B cell (primary cell): ENCODE measurements at regions not wholly inside any gene's neighbourhood (a gene's known extent, or its start where the extent isn't known, plus 50 kb on each side); places are given as distances from the start of the nearest gene placed in this dataset.

Source experiments
- CTCF ChIP-seq: fragments of 200-600 bp; IDR thresholded peaks from one replicate; pipeline ENCODE4 v1.8.0; 2022; ENCODE audit warnings: antibody characterized with exemption, mild to moderate bottlenecking
- EZH2 ChIP-seq: IDR thresholded peaks from 2 replicates; pipeline ENCODE4 v1.6.1; 2012; ENCODE audit warnings: borderline replicate concordance, low read depth, mild to moderate bottlenecking, moderate library complexity, low read length; ENCODE audit not compliant: insufficient read depth, poor library complexity, severe bottlenecking

DNA sequence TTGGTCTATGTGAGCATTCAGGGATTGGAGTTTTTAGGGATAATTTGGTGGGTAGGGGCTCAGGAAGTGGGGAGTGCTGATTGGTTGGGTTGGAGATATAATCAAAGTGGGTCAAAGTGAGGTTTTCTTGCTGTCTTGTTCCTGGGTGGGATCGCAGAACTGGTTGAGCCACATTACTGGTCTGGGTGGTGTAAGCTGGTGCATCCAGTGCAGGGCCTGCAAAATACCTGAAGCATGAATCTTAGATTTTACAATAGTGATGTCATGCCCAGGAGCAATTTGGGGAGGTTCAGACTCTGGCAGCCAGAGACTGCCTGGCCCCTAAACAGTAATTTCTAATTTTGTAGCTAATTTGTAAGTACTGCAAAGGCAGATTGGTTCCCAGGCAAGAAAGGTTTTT, 665.6 kb upstream of the PRKX start:
- no peak for TF ChIP-seq CTCF
- TF ChIP-seq EZH2, result no peak
